GM23338 (cell line): ENCODE measurements at regions not wholly inside any gene's neighbourhood (a gene's known extent, or its start where the extent isn't known, plus 50 kb on each side); places are given as distances from the start of the nearest gene placed in this dataset.

ENCODE experiments used
- CREB1 ChIP-seq: fragments of 250-450 bp; sonication (Bioruptor Pico); IDR thresholded peaks from 2 replicates; pipeline ENCODE4 v1.5.0; 2020; ENCODE audit warnings: low read depth, mild to moderate bottlenecking, moderate library complexity
- EZH2phosphoT487 ChIP-seq: fragments of 200-600 bp; sonication (generic); IDR thresholded peaks from one replicate; pipeline ENCODE4 v1.8.1; 2018; ENCODE audit warnings: antibody characterized with exemption; ENCODE audit not compliant: unreplicated experiment
- TF ChIP-seq, protein P1 (sequence below), 2 experiments: fragments of 200-600 bp in 1 of 2; sonication (generic) in 1 of 2; conservative IDR thresholded peaks; 2 replicates each; pipeline versions ENCODE4 v1.5.1 to v1.6.1; 2016 to 2017; ENCODE audit warnings: antibody characterized with exemption in 2 of 2, low read depth in 2 of 2, mild to moderate bottlenecking in 2 of 2, moderate library complexity in 1 of 2

- TF ChIP-seq, protein P1, sequence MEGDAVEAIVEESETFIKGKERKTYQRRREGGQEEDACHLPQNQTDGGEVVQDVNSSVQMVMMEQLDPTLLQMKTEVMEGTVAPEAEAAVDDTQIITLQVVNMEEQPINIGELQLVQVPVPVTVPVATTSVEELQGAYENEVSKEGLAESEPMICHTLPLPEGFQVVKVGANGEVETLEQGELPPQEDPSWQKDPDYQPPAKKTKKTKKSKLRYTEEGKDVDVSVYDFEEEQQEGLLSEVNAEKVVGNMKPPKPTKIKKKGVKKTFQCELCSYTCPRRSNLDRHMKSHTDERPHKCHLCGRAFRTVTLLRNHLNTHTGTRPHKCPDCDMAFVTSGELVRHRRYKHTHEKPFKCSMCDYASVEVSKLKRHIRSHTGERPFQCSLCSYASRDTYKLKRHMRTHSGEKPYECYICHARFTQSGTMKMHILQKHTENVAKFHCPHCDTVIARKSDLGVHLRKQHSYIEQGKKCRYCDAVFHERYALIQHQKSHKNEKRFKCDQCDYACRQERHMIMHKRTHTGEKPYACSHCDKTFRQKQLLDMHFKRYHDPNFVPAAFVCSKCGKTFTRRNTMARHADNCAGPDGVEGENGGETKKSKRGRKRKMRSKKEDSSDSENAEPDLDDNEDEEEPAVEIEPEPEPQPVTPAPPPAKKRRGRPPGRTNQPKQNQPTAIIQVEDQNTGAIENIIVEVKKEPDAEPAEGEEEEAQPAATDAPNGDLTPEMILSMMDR (conservative IDR thresholded peaks at IDR 0.05; ENCODE audit: low read depth in 2 of 2) = no peak
- TF ChIP-seq EZH2phosphoT487 (no peak), CREB1 (CRISPR knock-in tag) (no peak)
Measured at GRCh38 chr10:128694851-128695725, 568.9 kb upstream of the MKI67 start.
